ENCODE measurements at regions not wholly inside any gene's neighbourhood (a gene's known extent, or its start where the extent isn't known, plus 50 kb on each side); places are given as distances from the start of the nearest gene placed in this dataset.

GRCh38 chr20:40738976-40739375 lies 49.9 kb upstream of the MAFB start:
- DNase-seq (ENCODE audit: low spot score) = no peak

- no peak for DNase-seq (ENCODE audit: low spot score)
Measured at GRCh38 chr20:40739841-40740240, 50.8 kb upstream of the MAFB start.

GRCh38 chr20:40741507-40742106 lies 52.6 kb upstream of the MAFB start:
- DNase-seq (ENCODE audit: low spot score) = peak; percentile 43

GRCh38 chr20:40743141-40743775 lies 54.2 kb upstream of the MAFB start:
- no peak for DNase-seq (ENCODE audit: low spot score)

- no peak for DNase-seq (ENCODE audit: low spot score)
Measured at GRCh38 chr20:40744072-40744817, 55.2 kb upstream of the MAFB start.

GRCh38 chr20:40744818-40745175 lies 55.8 kb upstream of the MAFB start:
- no peak for DNase-seq (ENCODE audit: low spot score)

- no peak for DNase-seq (ENCODE audit: low spot score)
Measured at GRCh38 chr20:40746251-40746650, 57.2 kb upstream of the MAFB start.

- no peak for DNase-seq (ENCODE audit: low spot score)
Measured at GRCh38 chr20:40748182-40748581, 59.1 kb upstream of the MAFB start.

GRCh38 chr20:40749985-40750506 lies 61.0 kb upstream of the MAFB start:
- no peak for DNase-seq (ENCODE audit: low spot score)

GRCh38 chr20:40750541-40751035 lies 61.6 kb upstream of the MAFB start:
- no peak for DNase-seq (ENCODE audit: low spot score)

- DNase-seq (ENCODE audit: low spot score) = no peak
Measured at GRCh38 chr20:40753472-40753871, 64.4 kb upstream of the MAFB start.

- no peak for DNase-seq (ENCODE audit: low spot score)
Measured at GRCh38 chr20:40754339-40754943, 65.4 kb upstream of the MAFB start.

GRCh38 chr20:40757087-40757486 lies 68.1 kb upstream of the MAFB start:
- no peak for DNase-seq (ENCODE audit: low spot score)

GRCh38 chr20:40758790-40759189 lies 69.8 kb upstream of the MAFB start:
- no peak for DNase-seq (ENCODE audit: low spot score)

- no peak for DNase-seq (ENCODE audit: low spot score)
Measured at GRCh38 chr20:40760399-40760798, 71.4 kb upstream of the MAFB start.

- DNase-seq (ENCODE audit: low spot score) = no peak
Measured at GRCh38 chr20:40763646-40764295, 74.7 kb upstream of the MAFB start.

- no peak for DNase-seq (ENCODE audit: low spot score)
Measured at GRCh38 chr20:40765814-40766480, 76.9 kb upstream of the MAFB start.

GRCh38 chr20:40766790-40767614 lies 78.0 kb upstream of the MAFB start:
- no peak for DNase-seq (ENCODE audit: low spot score)

- DNase-seq (ENCODE audit: low spot score) = no peak
Measured at GRCh38 chr20:40767615-40767924, 78.5 kb upstream of the MAFB start.

- no peak for DNase-seq (ENCODE audit: low spot score)
Measured at GRCh38 chr20:40768105-40768504, 79.1 kb upstream of the MAFB start.
